GM20000 (cell line): ENCODE measurements at regions not wholly inside any gene's neighbourhood (a gene's known extent, or its start where the extent isn't known, plus 50 kb on each side); places are given as distances from the start of the nearest gene placed in this dataset.

ENCODE experiments used
- DNase-seq: peaks from one replicate; pipeline ENCODE4 v3.0.0; 2012; ENCODE audit warnings: low spot score
- CTCF ChIP-seq: IDR thresholded peaks from 2 replicates; pipeline ENCODE4 v1.5.1; 2012; ENCODE audit warnings: mild to moderate bottlenecking, control low read depth; ENCODE audit errors: extremely low read depth, missing control alignments

- DNase-seq = no peak
- TF ChIP-seq CTCF = no peak
These were observed 548.6 kb upstream of the ZEB2 start for GRCh38 chr2:145068509-145068908.

GRCh38 chr2:145067549-145068030 lies 547.7 kb upstream of the ZEB2 start:
- no peak for TF ChIP-seq CTCF
- no peak for DNase-seq

- DNase-seq = no peak
- TF ChIP-seq CTCF = no peak
These were observed 547.1 kb upstream of the ZEB2 start for GRCh38 chr2:145066856-145067548.

- DNase-seq = no peak
- TF ChIP-seq CTCF = no peak
These were observed 546.3 kb upstream of the ZEB2 start for GRCh38 chr2:145066151-145066661.

- no peak for DNase-seq
- TF ChIP-seq CTCF = no peak
These were observed 545.4 kb upstream of the ZEB2 start for GRCh38 chr2:145065342-145065741.

GRCh38 chr2:145064511-145064910 lies 544.6 kb upstream of the ZEB2 start:
- no peak for DNase-seq
- TF ChIP-seq CTCF = no peak

- no peak for DNase-seq
- no peak for TF ChIP-seq CTCF
These were observed 541.0 kb upstream of the ZEB2 start for GRCh38 chr2:145060876-145061275.
